ENCODE measurements at regions not wholly inside any gene's neighbourhood (a gene's known extent, or its start where the extent isn't known, plus 50 kb on each side); places are given as distances from the start of the nearest gene placed in this dataset.

- TF ChIP-seq CTCF (IDR thresholded peaks at IDR 0.05 in 8 of 11, conservative IDR thresholded peaks at IDR 0.05 in 3 of 11) = no peak
- TF ChIP-seq POLR2AphosphoS5 (IDR thresholded peaks at IDR 0.05) = no peak
- no peak for TF ChIP-seq POLR2A (IDR thresholded peaks at IDR 0.05)
These were observed 443.4 kb downstream of the TBC1D4 start for GRCh38 chr13:75038393-75039113.

Data from spleen (tissue), 7 donors.